ENCODE measurements at regions not wholly inside any gene's neighbourhood (a gene's known extent, or its start where the extent isn't known, plus 50 kb on each side); places are given as distances from the start of the nearest gene placed in this dataset.
"Not testable (repeated sequence)": the region's sequence is repeated elsewhere in the genome, so short reads cannot be mapped to it uniquely, and the experiment has no call there.

GRCh38 chr1:203559523-203559922, 65.6 kb downstream of the OPTC start:
- peak in 1 of 2 donors; percentile 64 for DNase-seq (ENCODE audit: low read depth in 2 of 2)

GRCh38 chr1:203561761-203562160, 64.9 kb upstream of the ATP2B4 start:
- DNase-seq (ENCODE audit: low read depth in 2 of 2) = not testable (repeated sequence)

GRCh38 chr1:203563291-203563690, 63.3 kb upstream of the ATP2B4 start:
- DNase-seq (ENCODE audit: low read depth in 2 of 2) = no peak

- no peak for DNase-seq (ENCODE audit: low read depth in 2 of 2)
Measured at GRCh38 chr1:203564024-203564423, 62.6 kb upstream of the ATP2B4 start.

- no peak for DNase-seq (ENCODE audit: low read depth in 2 of 2)
Measured at GRCh38 chr1:203565049-203565448, 61.6 kb upstream of the ATP2B4 start.

GRCh38 chr1:203565981-203566380, 60.7 kb upstream of the ATP2B4 start:
- DNase-seq (ENCODE audit: low read depth in 2 of 2) = no peak

GRCh38 chr1:203566966-203567365, 59.7 kb upstream of the ATP2B4 start:
- not testable (repeated sequence) for DNase-seq (ENCODE audit: low read depth in 2 of 2)

GRCh38 chr1:203567596-203567995, 59.0 kb upstream of the ATP2B4 start:
- no peak for DNase-seq (ENCODE audit: low read depth in 2 of 2)

GRCh38 chr1:203569490-203570318, 56.9 kb upstream of the ATP2B4 start:
- peak in 1 of 2 donors; percentile 20 for DNase-seq (ENCODE audit: low read depth in 2 of 2)

- DNase-seq (ENCODE audit: low read depth in 2 of 2) = no peak
Measured at GRCh38 chr1:203570805-203571204, 55.8 kb upstream of the ATP2B4 start.

GRCh38 chr1:203571661-203572060, 55.0 kb upstream of the ATP2B4 start:
- no peak for DNase-seq (ENCODE audit: low read depth in 2 of 2)

GRCh38 chr1:203572134-203572625, 54.5 kb upstream of the ATP2B4 start:
- no peak for DNase-seq (ENCODE audit: low read depth in 2 of 2)

- DNase-seq (ENCODE audit: low read depth in 2 of 2) = no peak
Measured at GRCh38 chr1:203573730-203574129, 52.9 kb upstream of the ATP2B4 start.
